ENCODE measurements at regions not wholly inside any gene's neighbourhood (a gene's known extent, or its start where the extent isn't known, plus 50 kb on each side); places are given as distances from the start of the nearest gene placed in this dataset.

DNA sequence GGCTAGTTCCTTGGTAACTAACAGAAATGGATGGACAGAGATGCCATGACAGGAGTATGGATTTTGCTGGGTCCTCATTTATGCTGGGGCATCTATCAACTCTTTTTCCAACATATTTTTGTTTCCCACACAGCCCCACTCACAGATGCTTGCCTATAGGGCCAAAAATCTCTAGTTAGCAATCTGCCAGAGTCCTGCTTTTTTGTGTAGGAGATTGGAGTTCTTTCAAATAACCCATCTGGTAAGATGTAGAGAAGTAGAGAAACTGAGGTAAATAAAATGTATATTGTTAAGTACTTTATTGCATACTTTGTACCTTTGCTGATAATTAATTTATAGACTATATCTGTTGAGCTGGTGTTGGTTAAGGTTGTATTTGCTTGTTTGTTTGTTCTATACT, 456.5 kb upstream of the GOLIM4 start:
- Histone ChIP-seq H3K4me1 (ENCODE audit: control extremely low read depth in 1 of 4, control insufficient read depth in 4 of 4, insufficient read depth in 4 of 4, low read length in 3 of 4) (peaks cover 0 to 3% (median 0%) of the 10 kb centered on the region in 4 experiments), H3K4me3 (ENCODE audit: control insufficient read depth in 1 of 7, extremely low read depth in 1 of 7, insufficient read depth in 4 of 7, low read depth in 2 of 7, low read length in 6 of 7) (no peak overlapping the region), H3K36me3 (ENCODE audit: control insufficient read depth in 4 of 4, insufficient read depth in 4 of 4, low read length in 3 of 4) (no peaks in the 10 kb centered on the region), H3K27ac (ENCODE audit: insufficient read depth in 1 of 2, low read depth in 1 of 2, low read length in 2 of 2, poor library complexity in 1 of 2, severe bottlenecking in 2 of 2) (no peak overlapping the region), H3K9me3 (ENCODE audit: control extremely low read depth in 1 of 5, control insufficient read depth in 4 of 5, insufficient read depth in 2 of 5, low read depth in 1 of 5, low read length in 4 of 5) (no peaks in the 10 kb centered on the region), H3K27me3 (replicated peaks in 2 of 5; ENCODE audit: control insufficient read depth in 4 of 5, insufficient read depth in 5 of 5, low read length in 4 of 5) (no peaks in the 10 kb centered on the region)
- ChIA-PET POLR2A (no interaction called here), CTCF (interaction anchor here (0.8 kb wide), 1 partner anchor 10 kb away, joined by 3 read pairs; no protein-coding TSS in a partner anchor)
- no peak for DNase-seq

DNA sequence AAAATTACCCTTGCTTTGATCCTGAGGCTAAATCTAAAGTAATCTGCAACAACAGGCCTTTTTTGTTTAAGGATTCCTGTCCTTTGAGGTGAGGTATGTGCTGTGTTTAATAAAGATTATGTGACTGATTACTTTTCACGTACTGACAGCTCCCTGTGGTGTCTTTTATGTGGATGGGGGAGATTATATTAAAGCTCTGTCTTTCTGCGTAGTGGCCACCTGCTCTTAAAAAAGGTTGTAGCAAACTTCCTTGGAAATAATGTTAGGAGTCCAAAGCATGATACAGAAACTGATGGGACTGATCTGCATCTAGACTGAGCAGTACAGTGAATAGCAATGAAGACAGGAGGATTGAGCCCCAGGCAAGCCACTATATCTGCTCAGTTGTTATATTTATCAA, 453.0 kb upstream of the GOLIM4 start:
- no peaks in the 10 kb centered on the region for H3K9me3 ChIP-seq (ENCODE audit: control extremely low read depth in 1 of 5, control insufficient read depth in 4 of 5, insufficient read depth in 2 of 5, low read depth in 1 of 5, low read length in 4 of 5)
- CTCF ChIA-PET: interaction anchor here (1.1 to 1.8 kb wide), 2 partner anchors 14 to 72 kb away, joined by 3 to 6 read pairs; no protein-coding TSS in a partner anchor
- H3K4me1 ChIP-seq (ENCODE audit: control extremely low read depth in 1 of 4, control insufficient read depth in 4 of 4, insufficient read depth in 4 of 4, low read length in 3 of 4): no peaks in the 10 kb centered on the region

DNA sequence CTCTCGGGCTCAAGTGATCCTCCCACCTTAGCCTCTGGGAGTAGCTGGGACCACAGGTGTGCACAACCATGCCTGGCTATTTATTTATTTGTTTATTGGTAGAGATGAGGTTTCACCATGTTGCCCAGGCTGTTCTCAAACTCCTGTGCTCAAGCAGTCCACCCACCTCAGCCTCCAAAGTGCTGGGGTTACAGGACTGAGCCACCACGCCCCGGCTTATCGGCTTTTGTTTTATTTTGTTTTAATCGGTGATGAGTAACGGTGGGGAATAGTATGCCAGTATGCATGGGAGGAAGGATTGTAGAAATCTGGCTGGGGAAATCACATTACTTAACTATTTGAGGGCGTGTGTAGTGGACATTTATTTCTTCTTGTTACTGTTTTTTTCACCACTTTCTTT, 451.0 kb upstream of the GOLIM4 start:
- ChIA-PET POLR2A (no interaction called here), CTCF (no interaction called here)
- H3K36me3 ChIP-seq (ENCODE audit: control insufficient read depth in 4 of 4, insufficient read depth in 4 of 4, low read length in 3 of 4): no peaks in the 10 kb centered on the region
- peaks cover 0 to 4% (median 0%) of the 10 kb centered on the region in 4 experiments for H3K4me1 ChIP-seq (ENCODE audit: control extremely low read depth in 1 of 4, control insufficient read depth in 4 of 4, insufficient read depth in 4 of 4, low read length in 3 of 4)
- DNase-seq: no peak
- H3K27ac ChIP-seq (ENCODE audit: insufficient read depth in 1 of 2, low read depth in 1 of 2, low read length in 2 of 2, poor library complexity in 1 of 2, severe bottlenecking in 2 of 2): no peak overlapping the region
- 100% methylated on average over 1 of the region's 7 CpGs for WGBS (ENCODE audit: insufficient coverage)
- H3K27me3 ChIP-seq (replicated peaks in 2 of 5; ENCODE audit: control insufficient read depth in 4 of 5, insufficient read depth in 5 of 5, low read length in 4 of 5): no peaks in the 10 kb centered on the region
- H3K4me3 ChIP-seq (ENCODE audit: control insufficient read depth in 1 of 7, extremely low read depth in 1 of 7, insufficient read depth in 4 of 7, low read depth in 2 of 7, low read length in 6 of 7): no peak overlapping the region
- H3K9me3 ChIP-seq (ENCODE audit: control extremely low read depth in 1 of 5, control insufficient read depth in 4 of 5, insufficient read depth in 2 of 5, low read depth in 1 of 5, low read length in 4 of 5): no peaks in the 10 kb centered on the region

More for the DNA sequence above, 453.0 kb upstream of the GOLIM4 start:
- no peaks in the 10 kb centered on the region for H3K27me3 ChIP-seq (replicated peaks in 2 of 5; ENCODE audit: control insufficient read depth in 4 of 5, insufficient read depth in 5 of 5, low read length in 4 of 5)
- no peak overlapping the region for H3K27ac ChIP-seq (ENCODE audit: insufficient read depth in 1 of 2, low read depth in 1 of 2, low read length in 2 of 2, poor library complexity in 1 of 2, severe bottlenecking in 2 of 2)
- DNase-seq: no peak
- H3K36me3 ChIP-seq (ENCODE audit: control insufficient read depth in 4 of 4, insufficient read depth in 4 of 4, low read length in 3 of 4): no peaks in the 10 kb centered on the region
- 81% methylated on average over 2 of the region's 2 CpGs for WGBS (ENCODE audit: insufficient coverage)
- no peak overlapping the region for H3K4me3 ChIP-seq (ENCODE audit: control insufficient read depth in 1 of 7, extremely low read depth in 1 of 7, insufficient read depth in 4 of 7, low read depth in 2 of 7, low read length in 6 of 7)
- POLR2A ChIA-PET: no interaction called here

DNA sequence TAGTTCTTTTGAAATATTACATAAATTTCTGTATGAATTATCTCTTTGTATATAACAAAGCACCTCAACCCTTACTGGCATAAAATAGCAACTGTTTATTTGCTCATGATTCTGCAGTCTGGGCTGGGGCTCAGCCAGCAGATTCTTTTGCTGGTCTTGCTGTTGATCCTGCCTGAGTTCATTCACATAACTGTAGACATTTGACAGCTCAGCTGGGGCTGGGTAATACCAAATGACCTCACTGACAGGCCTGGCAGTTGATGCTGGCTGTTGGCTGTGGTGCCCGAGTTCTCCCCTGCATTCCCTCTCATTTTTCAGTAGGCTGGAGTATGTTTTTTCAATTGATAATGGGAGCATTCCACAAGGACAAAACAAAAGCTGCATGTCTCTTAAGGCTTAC, 449.9 kb upstream of the GOLIM4 start:
- no peaks in the 10 kb centered on the region for H3K36me3 ChIP-seq (ENCODE audit: control insufficient read depth in 4 of 4, insufficient read depth in 4 of 4, low read length in 3 of 4)
- H3K4me3 ChIP-seq (ENCODE audit: control insufficient read depth in 1 of 7, extremely low read depth in 1 of 7, insufficient read depth in 4 of 7, low read depth in 2 of 7, low read length in 6 of 7): no peak overlapping the region
- DNase-seq: no peak
- peaks cover 0 to 2% (median 0%) of the 10 kb centered on the region in 5 experiments for H3K9me3 ChIP-seq (ENCODE audit: control extremely low read depth in 1 of 5, control insufficient read depth in 4 of 5, insufficient read depth in 2 of 5, low read depth in 1 of 5, low read length in 4 of 5)
- H3K4me1 ChIP-seq (ENCODE audit: control extremely low read depth in 1 of 4, control insufficient read depth in 4 of 4, insufficient read depth in 4 of 4, low read length in 3 of 4): peaks cover 0 to 4% (median 0%) of the 10 kb centered on the region in 4 experiments
- WGBS (ENCODE audit: insufficient coverage): no CpG with 5 or more reads among the region's 1 CpG
- POLR2A ChIA-PET: no interaction called here
- H3K27ac ChIP-seq (ENCODE audit: insufficient read depth in 1 of 2, low read depth in 1 of 2, low read length in 2 of 2, poor library complexity in 1 of 2, severe bottlenecking in 2 of 2): no peak overlapping the region
- H3K27me3 ChIP-seq (replicated peaks in 2 of 5; ENCODE audit: control insufficient read depth in 4 of 5, insufficient read depth in 5 of 5, low read length in 4 of 5): no peaks in the 10 kb centered on the region
- CTCF ChIA-PET: no interaction called here

DNA sequence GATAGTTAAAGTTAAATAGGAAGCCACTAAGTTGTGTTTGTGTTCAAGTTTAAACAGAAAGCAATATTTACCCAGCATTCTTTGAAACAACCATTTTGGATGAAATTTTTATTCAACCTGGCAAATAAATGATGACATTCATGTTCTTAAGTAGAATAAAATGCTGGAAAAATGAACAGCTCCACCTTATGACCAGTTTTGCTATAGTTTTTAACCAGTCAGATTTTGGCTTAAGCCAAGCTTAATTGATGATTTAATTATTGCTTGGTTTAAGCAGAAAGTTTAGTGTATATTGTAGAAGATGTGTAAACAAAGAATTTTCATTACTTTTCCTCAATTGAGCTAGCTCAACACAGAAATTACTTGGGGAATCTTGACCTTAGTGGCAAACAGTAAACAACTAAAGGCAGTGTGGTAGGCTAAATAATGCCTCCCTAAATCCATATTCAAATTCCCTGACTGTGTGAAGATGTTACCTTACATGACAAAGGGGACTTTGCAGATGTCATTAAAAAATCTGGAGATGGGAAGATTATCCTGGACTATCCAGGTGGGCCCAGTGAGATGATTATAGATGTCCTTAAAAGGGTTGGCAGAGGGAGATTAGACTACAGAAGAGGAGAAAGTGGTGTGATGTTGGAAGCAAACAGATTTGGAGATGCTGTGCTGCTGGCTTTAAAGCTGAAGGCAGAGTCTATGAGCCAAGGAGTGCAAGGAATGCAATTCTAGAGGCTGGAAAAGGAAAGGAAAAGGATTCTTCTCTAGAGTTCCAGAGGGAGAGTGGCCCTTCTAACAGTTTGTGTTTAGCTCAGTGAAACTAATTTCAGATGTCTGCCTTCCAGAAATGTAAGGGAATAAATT, 448.6 kb upstream of the GOLIM4 start:
- ChIA-PET POLR2A (no interaction called here), CTCF (no interaction called here)
- Histone ChIP-seq H3K27ac (ENCODE audit: insufficient read depth in 1 of 2, low read depth in 1 of 2, low read length in 2 of 2, poor library complexity in 1 of 2, severe bottlenecking in 2 of 2) (no peak overlapping the region), H3K27me3 (replicated peaks in 2 of 5; ENCODE audit: control insufficient read depth in 4 of 5, insufficient read depth in 5 of 5, low read length in 4 of 5) (no peaks in the 10 kb centered on the region), H3K4me3 (ENCODE audit: control insufficient read depth in 1 of 7, extremely low read depth in 1 of 7, insufficient read depth in 4 of 7, low read depth in 2 of 7, low read length in 6 of 7) (no peak overlapping the region), H3K4me1 (ENCODE audit: control extremely low read depth in 1 of 4, control insufficient read depth in 4 of 4, insufficient read depth in 4 of 4, low read length in 3 of 4) (peaks cover 0 to 4% (median 0%) of the 10 kb centered on the region in 4 experiments), H3K36me3 (ENCODE audit: control insufficient read depth in 4 of 4, insufficient read depth in 4 of 4, low read length in 3 of 4) (no peaks in the 10 kb centered on the region), H3K9me3 (ENCODE audit: control extremely low read depth in 1 of 5, control insufficient read depth in 4 of 5, insufficient read depth in 2 of 5, low read depth in 1 of 5, low read length in 4 of 5) (peaks cover 0 to 2% (median 0%) of the 10 kb centered on the region in 5 experiments)
- DNase-seq: peak in 2 of 3 donors; percentile 16 to 23

GRCh38 chr3:168540726-168541125, 445.0 kb upstream of the GOLIM4 start:
- H3K4me1 ChIP-seq (ENCODE audit: control extremely low read depth in 1 of 4, control insufficient read depth in 4 of 4, insufficient read depth in 4 of 4, low read length in 3 of 4): peaks cover 0 to 4% (median 0%) of the 10 kb centered on the region in 4 experiments
- no peak overlapping the region for H3K4me3 ChIP-seq (ENCODE audit: control insufficient read depth in 1 of 7, extremely low read depth in 1 of 7, insufficient read depth in 4 of 7, low read depth in 2 of 7, low read length in 6 of 7)
- WGBS (ENCODE audit: insufficient coverage): 100% methylated on average over 1 of the region's 2 CpGs
- no peak for DNase-seq
- no peak overlapping the region for H3K27ac ChIP-seq (ENCODE audit: insufficient read depth in 1 of 2, low read depth in 1 of 2, low read length in 2 of 2, poor library complexity in 1 of 2, severe bottlenecking in 2 of 2)
- no peaks in the 10 kb centered on the region for H3K36me3 ChIP-seq (ENCODE audit: control insufficient read depth in 4 of 4, insufficient read depth in 4 of 4, low read length in 3 of 4)
- H3K27me3 ChIP-seq (replicated peaks in 2 of 5; ENCODE audit: control insufficient read depth in 4 of 5, insufficient read depth in 5 of 5, low read length in 4 of 5): no peaks in the 10 kb centered on the region
- peaks cover 0 to 2% (median 0%) of the 10 kb centered on the region in 5 experiments for H3K9me3 ChIP-seq (ENCODE audit: control extremely low read depth in 1 of 5, control insufficient read depth in 4 of 5, insufficient read depth in 2 of 5, low read depth in 1 of 5, low read length in 4 of 5)
- CTCF ChIA-PET: interaction anchor here (1.5 to 1.7 kb wide), 2 partner anchors 9 to 17 kb away, joined by 3 to 4 read pairs; no protein-coding TSS in a partner anchor
- POLR2A ChIA-PET: no interaction called here

DNA sequence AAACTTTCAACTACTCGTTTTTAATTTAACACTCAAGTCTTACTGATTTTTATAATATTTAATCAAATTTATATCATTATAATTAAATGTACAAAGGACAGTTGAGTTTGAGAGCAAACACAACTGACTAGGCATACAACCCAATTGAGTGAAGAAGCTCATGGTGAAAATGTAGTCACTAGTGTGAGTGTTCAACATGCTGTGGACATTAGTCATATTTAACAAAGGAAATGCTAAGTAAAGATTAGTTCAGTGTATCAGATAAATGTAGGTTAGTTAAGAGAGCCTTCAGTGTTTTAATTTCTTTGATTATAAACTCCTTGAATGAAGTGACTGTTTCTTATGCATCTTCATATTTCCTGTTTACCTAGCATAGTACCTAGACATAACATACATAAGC, 444.2 kb upstream of the GOLIM4 start:
- Histone ChIP-seq H3K27ac (ENCODE audit: insufficient read depth in 1 of 2, low read depth in 1 of 2, low read length in 2 of 2, poor library complexity in 1 of 2, severe bottlenecking in 2 of 2) (no peak overlapping the region), H3K9me3 (ENCODE audit: control extremely low read depth in 1 of 5, control insufficient read depth in 4 of 5, insufficient read depth in 2 of 5, low read depth in 1 of 5, low read length in 4 of 5) (peaks cover 0 to 2% (median 0%) of the 10 kb centered on the region in 5 experiments), H3K36me3 (ENCODE audit: control insufficient read depth in 4 of 4, insufficient read depth in 4 of 4, low read length in 3 of 4) (no peaks in the 10 kb centered on the region), H3K4me1 (ENCODE audit: control extremely low read depth in 1 of 4, control insufficient read depth in 4 of 4, insufficient read depth in 4 of 4, low read length in 3 of 4) (peaks cover 0 to 4% (median 0%) of the 10 kb centered on the region in 4 experiments), H3K27me3 (replicated peaks in 2 of 5; ENCODE audit: control insufficient read depth in 4 of 5, insufficient read depth in 5 of 5, low read length in 4 of 5) (no peaks in the 10 kb centered on the region), H3K4me3 (ENCODE audit: control insufficient read depth in 1 of 7, extremely low read depth in 1 of 7, insufficient read depth in 4 of 7, low read depth in 2 of 7, low read length in 6 of 7) (no peak overlapping the region)
- POLR2A ChIA-PET: no interaction called here
- WGBS (ENCODE audit: insufficient coverage): no CpG with 5 or more reads among the region's 1 CpG
- no peak for DNase-seq
- CTCF ChIA-PET: interaction anchor here (1.7 kb wide), 1 partner anchor 17 kb away, joined by 4 read pairs; no protein-coding TSS in a partner anchor

Data from common myeloid progenitor, CD34-positive (primary cell).